ENCODE measurements at regions not wholly inside any gene's neighbourhood (a gene's known extent, or its start where the extent isn't known, plus 50 kb on each side); places are given as distances from the start of the nearest gene placed in this dataset.
"Not testable (repeated sequence)": the region's sequence is repeated elsewhere in the genome, so short reads cannot be mapped to it uniquely, and the experiment has no call there.

- H2AFZ ChIP-seq (ENCODE audit: low read length, unreplicated experiment); H3K36me3 ChIP-seq (ENCODE audit: insufficient read depth, low read length); H3K79me2 ChIP-seq (ENCODE audit: control insufficient read depth, insufficient read depth, low read length, unreplicated experiment); H3K27ac ChIP-seq (ENCODE audit: low read depth, low read length); H3K4me3 ChIP-seq (ENCODE audit: low read depth, low read length); H3K27me3 ChIP-seq (ENCODE audit: insufficient read depth, low read length); H3K4me1 ChIP-seq (ENCODE audit: control insufficient read depth, insufficient read depth, low read length, unreplicated experiment): not testable (repeated sequence)
Observed at GRCh38 chr13:80998603-80999002, 657.7 kb upstream of the SPRY2 start.

- Histone ChIP-seq H3K4me1 (ENCODE audit: control insufficient read depth, insufficient read depth, low read length, unreplicated experiment) (no peaks in the 10 kb centered on the region), H3K27ac (ENCODE audit: low read depth, low read length) (no peak overlapping the region), H3K79me2 (ENCODE audit: control insufficient read depth, insufficient read depth, low read length, unreplicated experiment) (no peaks in the 10 kb centered on the region), H3K36me3 (ENCODE audit: insufficient read depth, low read length) (no peaks in the 10 kb centered on the region), H3K27me3 (ENCODE audit: insufficient read depth, low read length) (no peaks in the 10 kb centered on the region), H3K4me3 (ENCODE audit: low read depth, low read length) (no peak overlapping the region), H2AFZ (ENCODE audit: low read length, unreplicated experiment) (no peak overlapping the region)
Observed at GRCh38 chr13:80989747-80990146, 648.8 kb upstream of the SPRY2 start.

GRCh38 chr13:80989241-80989640, 648.3 kb upstream of the SPRY2 start:
- Histone ChIP-seq H3K4me1 (ENCODE audit: control insufficient read depth, insufficient read depth, low read length, unreplicated experiment) (no peaks in the 10 kb centered on the region), H3K27ac (ENCODE audit: low read depth, low read length) (no peak overlapping the region), H2AFZ (ENCODE audit: low read length, unreplicated experiment) (no peak overlapping the region), H3K27me3 (ENCODE audit: insufficient read depth, low read length) (no peaks in the 10 kb centered on the region), H3K79me2 (ENCODE audit: control insufficient read depth, insufficient read depth, low read length, unreplicated experiment) (no peaks in the 10 kb centered on the region), H3K4me3 (ENCODE audit: low read depth, low read length) (no peak overlapping the region), H3K36me3 (ENCODE audit: insufficient read depth, low read length) (no peaks in the 10 kb centered on the region)

- Histone ChIP-seq H2AFZ (ENCODE audit: low read length, unreplicated experiment) (no peak overlapping the region), H3K79me2 (ENCODE audit: control insufficient read depth, insufficient read depth, low read length, unreplicated experiment) (no peaks in the 10 kb centered on the region), H3K27ac (ENCODE audit: low read depth, low read length) (no peak overlapping the region), H3K4me1 (ENCODE audit: control insufficient read depth, insufficient read depth, low read length, unreplicated experiment) (no peaks in the 10 kb centered on the region), H3K36me3 (ENCODE audit: insufficient read depth, low read length) (no peaks in the 10 kb centered on the region), H3K27me3 (ENCODE audit: insufficient read depth, low read length) (no peaks in the 10 kb centered on the region), H3K4me3 (ENCODE audit: low read depth, low read length) (no peak overlapping the region)
Observed at GRCh38 chr13:80988391-80989151, 647.6 kb upstream of the SPRY2 start.

GRCh38 chr13:80979035-80979641, 638.2 kb upstream of the SPRY2 start:
- Histone ChIP-seq H3K79me2 (ENCODE audit: control insufficient read depth, insufficient read depth, low read length, unreplicated experiment) (no peaks in the 10 kb centered on the region), H3K36me3 (ENCODE audit: insufficient read depth, low read length) (no peaks in the 10 kb centered on the region), H2AFZ (ENCODE audit: low read length, unreplicated experiment) (no peak overlapping the region), H3K4me1 (ENCODE audit: control insufficient read depth, insufficient read depth, low read length, unreplicated experiment) (no peaks in the 10 kb centered on the region), H3K4me3 (ENCODE audit: low read depth, low read length) (no peak overlapping the region), H3K27ac (ENCODE audit: low read depth, low read length) (no peak overlapping the region), H3K27me3 (ENCODE audit: insufficient read depth, low read length) (no peaks in the 10 kb centered on the region)

GRCh38 chr13:80977168-80977567, 636.2 kb upstream of the SPRY2 start:
- Histone ChIP-seq H3K27me3 (ENCODE audit: insufficient read depth, low read length) (no peaks in the 10 kb centered on the region), H3K4me3 (ENCODE audit: low read depth, low read length) (no peak overlapping the region), H3K4me1 (ENCODE audit: control insufficient read depth, insufficient read depth, low read length, unreplicated experiment) (no peaks in the 10 kb centered on the region), H3K36me3 (ENCODE audit: insufficient read depth, low read length) (no peaks in the 10 kb centered on the region), H3K79me2 (ENCODE audit: control insufficient read depth, insufficient read depth, low read length, unreplicated experiment) (no peaks in the 10 kb centered on the region), H2AFZ (ENCODE audit: low read length, unreplicated experiment) (no peak overlapping the region), H3K27ac (ENCODE audit: low read depth, low read length) (no peak overlapping the region)

GRCh38 chr13:80975903-80976302, 635.0 kb upstream of the SPRY2 start:
- Histone ChIP-seq H3K27ac (ENCODE audit: low read depth, low read length) (no peak overlapping the region), H3K4me3 (ENCODE audit: low read depth, low read length) (no peak overlapping the region), H3K36me3 (ENCODE audit: insufficient read depth, low read length) (no peaks in the 10 kb centered on the region), H3K27me3 (ENCODE audit: insufficient read depth, low read length) (no peaks in the 10 kb centered on the region), H3K4me1 (ENCODE audit: control insufficient read depth, insufficient read depth, low read length, unreplicated experiment) (no peaks in the 10 kb centered on the region), H2AFZ (ENCODE audit: low read length, unreplicated experiment) (no peak overlapping the region), H3K79me2 (ENCODE audit: control insufficient read depth, insufficient read depth, low read length, unreplicated experiment) (no peaks in the 10 kb centered on the region)

- Histone ChIP-seq H3K79me2 (ENCODE audit: control insufficient read depth, insufficient read depth, low read length, unreplicated experiment) (no peaks in the 10 kb centered on the region), H3K4me1 (ENCODE audit: control insufficient read depth, insufficient read depth, low read length, unreplicated experiment) (no peaks in the 10 kb centered on the region), H3K4me3 (ENCODE audit: low read depth, low read length) (no peak overlapping the region), H2AFZ (ENCODE audit: low read length, unreplicated experiment) (no peak overlapping the region), H3K27ac (ENCODE audit: low read depth, low read length) (no peak overlapping the region), H3K27me3 (ENCODE audit: insufficient read depth, low read length) (no peaks in the 10 kb centered on the region), H3K36me3 (ENCODE audit: insufficient read depth, low read length) (no peaks in the 10 kb centered on the region)
Observed at GRCh38 chr13:80973721-80974120, 632.8 kb upstream of the SPRY2 start.

GRCh38 chr13:80972857-80973478, 632.0 kb upstream of the SPRY2 start:
- no peak overlapping the region for H3K27ac ChIP-seq (ENCODE audit: low read depth, low read length)
- no peaks in the 10 kb centered on the region for H3K36me3 ChIP-seq (ENCODE audit: insufficient read depth, low read length)
- no peak overlapping the region for H3K4me3 ChIP-seq (ENCODE audit: low read depth, low read length)
- no peak overlapping the region for H2AFZ ChIP-seq (ENCODE audit: low read length, unreplicated experiment)
- no peaks in the 10 kb centered on the region for H3K27me3 ChIP-seq (ENCODE audit: insufficient read depth, low read length)
- H3K79me2 ChIP-seq (ENCODE audit: control insufficient read depth, insufficient read depth, low read length, unreplicated experiment) = no peaks in the 10 kb centered on the region
- no peaks in the 10 kb centered on the region for H3K4me1 ChIP-seq (ENCODE audit: control insufficient read depth, insufficient read depth, low read length, unreplicated experiment)

- Histone ChIP-seq H2AFZ (ENCODE audit: low read length, unreplicated experiment) (no peak overlapping the region), H3K36me3 (ENCODE audit: insufficient read depth, low read length) (no peaks in the 10 kb centered on the region), H3K4me1 (ENCODE audit: control insufficient read depth, insufficient read depth, low read length, unreplicated experiment) (no peaks in the 10 kb centered on the region), H3K27me3 (ENCODE audit: insufficient read depth, low read length) (no peaks in the 10 kb centered on the region), H3K4me3 (ENCODE audit: low read depth, low read length) (no peak overlapping the region), H3K79me2 (ENCODE audit: control insufficient read depth, insufficient read depth, low read length, unreplicated experiment) (no peaks in the 10 kb centered on the region), H3K27ac (ENCODE audit: low read depth, low read length) (no peak overlapping the region)
Observed at GRCh38 chr13:80965097-80965496, 624.2 kb upstream of the SPRY2 start.

- no peaks in the 10 kb centered on the region for H3K27me3 ChIP-seq (ENCODE audit: insufficient read depth, low read length)
- H3K4me1 ChIP-seq (ENCODE audit: control insufficient read depth, insufficient read depth, low read length, unreplicated experiment) = no peaks in the 10 kb centered on the region
- no peak overlapping the region for H3K4me3 ChIP-seq (ENCODE audit: low read depth, low read length)
- no peaks in the 10 kb centered on the region for H3K36me3 ChIP-seq (ENCODE audit: insufficient read depth, low read length)
- H2AFZ ChIP-seq (ENCODE audit: low read length, unreplicated experiment) = no peak overlapping the region
- no peak overlapping the region for H3K27ac ChIP-seq (ENCODE audit: low read depth, low read length)
- H3K79me2 ChIP-seq (ENCODE audit: control insufficient read depth, insufficient read depth, low read length, unreplicated experiment) = no peaks in the 10 kb centered on the region
Observed at GRCh38 chr13:80962855-80963254, 621.9 kb upstream of the SPRY2 start.

Measured in ACC112 (cell line).